Ascending aorta (tissue), 2 donors: ENCODE measurements at regions not wholly inside any gene's neighbourhood (a gene's known extent, or its start where the extent isn't known, plus 50 kb on each side); places are given as distances from the start of the nearest gene placed in this dataset.

ENCODE experiments used
- DNase-seq, 2 donors: peaks; one replicate each; pipeline ENCODE4 v3.0.0-alpha.2; 2019; ENCODE audit warnings: low spot score in 2 of 2
- H3K27ac ChIP-seq, 2 donors: fragments of 200-600 bp; sonication (generic); one replicate each; pipeline ENCODE4 v1.5.1; 2016 to 2017; ENCODE audit warnings: mild to moderate bottlenecking in 1 of 2
- H3K27me3 ChIP-seq: fragments of 200-600 bp; sonication (generic); one replicate; pipeline ENCODE4 v1.5.1; 2017
- H3K36me3 ChIP-seq, 2 donors: fragments of 200-600 bp; sonication (generic); one replicate each; pipeline ENCODE4 v1.5.1; 2016
- H3K4me1 ChIP-seq, 2 donors: fragments of 200-600 bp; sonication (generic); one replicate each; pipeline ENCODE4 v1.5.1; 2016 to 2017; ENCODE audit warnings: mild to moderate bottlenecking in 1 of 2
- H3K4me3 ChIP-seq, 2 donors: fragments of 200-600 bp; sonication (generic); one replicate each; pipeline ENCODE4 v1.5.1; 2016 to 2017; ENCODE audit warnings: mild to moderate bottlenecking in 1 of 2
- H3K9me3 ChIP-seq, 2 donors: fragments of 200-600 bp; sonication (generic); one replicate each; pipeline ENCODE4 v1.5.1; 2016
- CTCF ChIP-seq, 3 experiments: fragments of 200-600 bp in 2 of 3; fragments of 450-650 bp in 1 of 3; sonication (generic) in 2 of 3; IDR thresholded peaks; one replicate each; pipeline ENCODE4 v1.5.1; 2016 to 2019; ENCODE audit warnings: antibody characterized with exemption in 3 of 3, mild to moderate bottlenecking in 1 of 3, moderate library complexity in 1 of 3
- intact Hi-C: fragments of 100-400 bp; cut with DNase I; formaldehyde crosslinking; loops from one replicate; pipeline ENCODE4 v1.15.1; 2023

- Histone ChIP-seq H3K9me3 (peaks cover 0 to 3% of the 10 kb centered on the region in 2 donors), H3K27me3 (no peaks in the 10 kb centered on the region), H3K4me3 (no peak overlapping the region), H3K4me1 (no peaks in the 10 kb centered on the region), H3K27ac (no peak overlapping the region), H3K36me3 (no peaks in the 10 kb centered on the region)
- intact Hi-C loops: no loop called here
- TF ChIP-seq CTCF (IDR thresholded peaks at IDR 0.05): no peak
- no peak for DNase-seq
Observed at GRCh38 chr12:111251058-111251730, 117.7 kb downstream of the PHETA1 start.

- H3K27ac ChIP-seq: no peak overlapping the region
- H3K4me3 ChIP-seq: no peak overlapping the region
- no peak for DNase-seq
- no peaks in the 10 kb centered on the region for H3K4me1 ChIP-seq
- TF ChIP-seq CTCF (IDR thresholded peaks at IDR 0.05): no peak
- H3K27me3 ChIP-seq: no peaks in the 10 kb centered on the region
- H3K36me3 ChIP-seq: no peaks in the 10 kb centered on the region
- intact Hi-C loops: no loop called here
- peaks cover 0 to 3% of the 10 kb centered on the region in 2 donors for H3K9me3 ChIP-seq
Observed at GRCh38 chr12:111250251-111250881, 118.5 kb downstream of the PHETA1 start.

GRCh38 chr12:111249757-111250156 lies 119.1 kb downstream of the PHETA1 start:
- intact Hi-C loops: no loop called here
- Histone ChIP-seq H3K36me3 (no peaks in the 10 kb centered on the region), H3K27ac (no peak overlapping the region), H3K9me3 (peaks cover 0 to 3% of the 10 kb centered on the region in 2 donors), H3K4me3 (no peak overlapping the region), H3K27me3 (no peaks in the 10 kb centered on the region), H3K4me1 (no peaks in the 10 kb centered on the region)
- TF ChIP-seq CTCF (IDR thresholded peaks at IDR 0.05): no peak
- DNase-seq: no peak

GRCh38 chr12:111249018-111249370 lies 119.9 kb downstream of the PHETA1 start:
- Histone ChIP-seq H3K36me3 (no peaks in the 10 kb centered on the region), H3K27ac (no peak overlapping the region), H3K4me3 (no peak overlapping the region), H3K4me1 (no peaks in the 10 kb centered on the region), H3K27me3 (no peaks in the 10 kb centered on the region), H3K9me3 (peaks cover 0 to 10% of the 10 kb centered on the region in 2 donors)
- DNase-seq: no peak
- TF ChIP-seq CTCF (IDR thresholded peaks at IDR 0.05): no peak
- intact Hi-C loops: no loop called here

GRCh38 chr12:111248236-111249017 lies 120.5 kb downstream of the PHETA1 start:
- TF ChIP-seq CTCF (IDR thresholded peaks at IDR 0.05): no peak
- no peaks in the 10 kb centered on the region for H3K36me3 ChIP-seq
- H3K9me3 ChIP-seq: peaks cover 0 to 13% of the 10 kb centered on the region in 2 donors
- H3K4me3 ChIP-seq: no peak overlapping the region
- no peaks in the 10 kb centered on the region for H3K4me1 ChIP-seq
- H3K27me3 ChIP-seq: no peaks in the 10 kb centered on the region
- H3K27ac ChIP-seq: no peak overlapping the region
- intact Hi-C loops: no loop called here
- no peak for DNase-seq
